Esophagus squamous epithelium (tissue), 4 donors: ENCODE measurements at regions not wholly inside any gene's neighbourhood (a gene's known extent, or its start where the extent isn't known, plus 50 kb on each side); places are given as distances from the start of the nearest gene placed in this dataset.

Experiments used
- POLR2A ChIP-seq, 4 donors: fragments of 450-650 bp; IDR thresholded peaks; one replicate each; pipeline ENCODE4 v1.6.1; 2017; ENCODE audit warnings: antibody characterized with exemption in 4 of 4, mild to moderate bottlenecking in 4 of 4, moderate library complexity in 3 of 4
- TF ChIP-seq, protein P1 (sequence below), 6 experiments: fragments of 450-650 bp in 4 of 6; fragments of 200-600 bp in 2 of 6; sonication (generic) in 2 of 6; IDR thresholded peaks; one replicate each; pipeline ENCODE4 v1.5.1; 2016 to 2019; ENCODE audit warnings: antibody characterized with exemption in 6 of 6, mild to moderate bottlenecking in 4 of 6, moderate library complexity in 4 of 6

DNA sequence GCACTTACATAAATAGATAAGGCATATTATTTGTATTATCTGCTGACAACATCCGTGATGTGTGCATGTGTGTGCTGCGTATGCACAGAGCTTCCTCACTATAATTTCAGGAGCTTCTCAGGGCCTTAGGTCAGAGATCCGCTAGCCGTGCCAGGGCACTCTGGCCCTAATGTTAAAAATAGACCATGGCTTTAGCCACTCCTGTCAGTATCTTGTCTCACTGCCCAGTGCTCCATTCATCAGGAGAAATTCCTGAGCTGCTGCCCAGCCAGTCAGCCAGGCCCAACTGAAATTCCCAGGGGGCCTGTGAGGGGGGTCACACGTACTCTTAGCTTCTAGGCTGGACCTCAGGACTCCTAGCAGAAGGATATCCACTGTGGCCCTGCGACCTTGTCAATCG, 70.0 kb upstream of the ABHD2 start:
- TF ChIP-seq POLR2A (IDR thresholded peaks at IDR 0.05): no peak
- TF ChIP-seq, protein P1, sequence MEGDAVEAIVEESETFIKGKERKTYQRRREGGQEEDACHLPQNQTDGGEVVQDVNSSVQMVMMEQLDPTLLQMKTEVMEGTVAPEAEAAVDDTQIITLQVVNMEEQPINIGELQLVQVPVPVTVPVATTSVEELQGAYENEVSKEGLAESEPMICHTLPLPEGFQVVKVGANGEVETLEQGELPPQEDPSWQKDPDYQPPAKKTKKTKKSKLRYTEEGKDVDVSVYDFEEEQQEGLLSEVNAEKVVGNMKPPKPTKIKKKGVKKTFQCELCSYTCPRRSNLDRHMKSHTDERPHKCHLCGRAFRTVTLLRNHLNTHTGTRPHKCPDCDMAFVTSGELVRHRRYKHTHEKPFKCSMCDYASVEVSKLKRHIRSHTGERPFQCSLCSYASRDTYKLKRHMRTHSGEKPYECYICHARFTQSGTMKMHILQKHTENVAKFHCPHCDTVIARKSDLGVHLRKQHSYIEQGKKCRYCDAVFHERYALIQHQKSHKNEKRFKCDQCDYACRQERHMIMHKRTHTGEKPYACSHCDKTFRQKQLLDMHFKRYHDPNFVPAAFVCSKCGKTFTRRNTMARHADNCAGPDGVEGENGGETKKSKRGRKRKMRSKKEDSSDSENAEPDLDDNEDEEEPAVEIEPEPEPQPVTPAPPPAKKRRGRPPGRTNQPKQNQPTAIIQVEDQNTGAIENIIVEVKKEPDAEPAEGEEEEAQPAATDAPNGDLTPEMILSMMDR (IDR thresholded peaks at IDR 0.05): no peak
